GM12878 (cell line): ENCODE measurements at regions not wholly inside any gene's neighbourhood (a gene's known extent, or its start where the extent isn't known, plus 50 kb on each side); places are given as distances from the start of the nearest gene placed in this dataset.

ENCODE experiments used
- ATAC-seq: fragments of 200-7000 bp; cut with Tn5 transposase; 3 replicates; pipeline ENCODE4 v1.9.1; 2020; ENCODE audit warnings: mild to moderate bottlenecking, moderate library complexity
- BruUV-seq: library from RNA; stranded (reverse); fragments of 400-500 nt; replicated peaks from 2 replicates; lab custom pipeline; 2021; lab: Mats Ljungman, UMichigan
- CTCF ChIA-PET: fragments of 300-600 bp; sonication (Branson Sonifier 250); formaldehyde crosslinking; extraction: SDS; loops from one replicate; lab custom pipeline; 2021; ENCODE audit warnings: inconsistent platforms; lab: Yijun Ruan, JAX
- POLR2A ChIA-PET: fragments of 350-600 bp; formaldehyde crosslinking; extraction: SDS; loops from one replicate; lab custom pipeline; 2021; ENCODE audit warnings: inconsistent platforms; lab: Charles Lee
- RAD21 ChIA-PET: fragments of 300-600 bp; sonication (Branson Sonifier 250); formaldehyde crosslinking; loops from one replicate; lab custom pipeline; 2023; ENCODE audit warnings: antibody characterized with exemption; ENCODE audit not compliant: unreplicated experiment; lab: Charles Lee
- SMC1A ChIA-PET: fragments of 300-600 bp; sonication (Branson Sonifier 250); formaldehyde crosslinking; loops from one replicate; lab custom pipeline; 2023; ENCODE audit not compliant: unreplicated experiment, uncharacterized antibody; lab: Charles Lee
- DNase-seq: peaks from one replicate; pipeline ENCODE4 v3.0.0-alpha.2; 2011; ENCODE audit warnings: low read depth, low spot score
- FAIRE-seq: peaks from 3 replicates; lab custom pipeline; 2011; peaks lifted over from hg19 to GRCh38; lab: Jason Lieb, UNC
- H2AFZ ChIP-seq: 2 replicates; pipeline ENCODE4 v1.6.0; 2011; ENCODE audit warnings: low read depth, low read length, control low read depth; ENCODE audit not compliant: control insufficient read depth
- H3K27ac ChIP-seq: 2 replicates; pipeline ENCODE4 v1.5.1; 2011; ENCODE audit warnings: control low read depth; ENCODE audit not compliant: control insufficient read depth, insufficient read depth
- H3K27me3 ChIP-seq, 2 experiments: replicated peaks in 1 of 2; 2 replicates each; pipeline versions ENCODE4 v1.6.0 to v1.6.1; 2011; ENCODE audit warnings: low read length in 1 of 2; ENCODE audit not compliant: control insufficient read depth in 2 of 2, insufficient read depth in 2 of 2
- H3K36me3 ChIP-seq, 2 experiments: 2 replicates each; pipeline ENCODE4 v1.5.1; 2011; ENCODE audit warnings: low read length in 1 of 2; ENCODE audit not compliant: control insufficient read depth in 2 of 2, insufficient read depth in 2 of 2
- H3K4me1 ChIP-seq: 2 replicates; pipeline ENCODE4 v1.6.1; 2011; ENCODE audit warnings: mild to moderate bottlenecking, low read length, moderate library complexity, mixed read lengths; ENCODE audit not compliant: control insufficient read depth, insufficient read depth
- H3K4me2 ChIP-seq: 2 replicates; pipeline ENCODE4 v1.6.0; 2011; ENCODE audit warnings: control low read depth; ENCODE audit not compliant: control insufficient read depth, insufficient read depth
- H3K4me3 ChIP-seq: fragments of 200-600 bp; sonication (generic); 2 replicates; pipeline ENCODE4 v1.5.1; 2016
- H3K79me2 ChIP-seq: 2 replicates; pipeline ENCODE4 v1.6.0; 2011; ENCODE audit warnings: low read length; ENCODE audit not compliant: control insufficient read depth, insufficient read depth
- H3K9ac ChIP-seq: 2 replicates; pipeline ENCODE4 v1.8.0; 2011; ENCODE audit warnings: low read length, control low read depth, mixed read lengths; ENCODE audit not compliant: control insufficient read depth, insufficient read depth
- H3K9me3 ChIP-seq: replicated peaks from 3 replicates; pipeline ENCODE4 v1.5.1; 2011; ENCODE audit warnings: mild to moderate bottlenecking, low read length; ENCODE audit not compliant: control insufficient read depth, insufficient read depth
- H4K20me1 ChIP-seq: 2 replicates; pipeline ENCODE4 v1.6.0; 2011; ENCODE audit not compliant: control insufficient read depth, insufficient read depth
- CEBPB ChIP-seq, 2 experiments: fragments of 150-350 bp in 1 of 2; IDR thresholded peaks; 2 replicates each; pipeline ENCODE4 v1.6.1; 2012 to 2014; ENCODE audit warnings: low read depth in 2 of 2, low read length in 2 of 2, borderline replicate concordance in 1 of 2, inconsistent platforms in 1 of 2
- RCOR1 ChIP-seq: conservative IDR thresholded peaks from 2 replicates; pipeline ENCODE4 v1.6.1; 2012; ENCODE audit warnings: low read depth, low read length, improper control_type of control experiment
- TBL1XR1 ChIP-seq: IDR thresholded peaks from 2 replicates; pipeline ENCODE4 v1.6.1; 2012; ENCODE audit warnings: low read depth, low read length, improper control_type of control experiment
- in situ Hi-C: fragments of 300-500 bp; cut with MboI; formaldehyde crosslinking; loops from 9 replicates; pipeline ENCODE4 v1.14.3; 2018; ENCODE audit warnings: mixed read lengths
- intact Hi-C: fragments of 100-400 bp; cut with micrococcal nuclease; formaldehyde crosslinking; loops from one replicate; pipeline ENCODE4 v1.14.2; 2022; ENCODE audit not compliant: unreplicated experiment
- TF ChIP-seq, protein P1 (sequence below): fragments of 450-650 bp; formaldehyde crosslinking; IDR thresholded peaks from 2 replicates; pipeline ENCODE4 v1.5.0; 2022; ENCODE audit warnings: mild to moderate bottlenecking, missing genetic modification characterization
- TF ChIP-seq, protein P2 (sequence below), 3 experiments: IDR thresholded peaks in 2 of 3; conservative IDR thresholded peaks in 1 of 3; 2 replicates each; pipeline ENCODE4 v1.5.1; 2011; ENCODE audit warnings: low read depth in 3 of 3, low read length in 3 of 3, mild to moderate bottlenecking in 3 of 3, control low read depth in 2 of 3, moderate library complexity in 2 of 3, inconsistent platforms in 1 of 3, mixed read lengths in 1 of 3; ENCODE audit not compliant: control insufficient read depth in 2 of 3, insufficient read depth in 1 of 3; ENCODE audit errors: extremely low read depth in 1 of 3

- no TSS peak for BruUV-seq
- no peak overlapping the region for H3K4me3 ChIP-seq
- ChIA-PET SMC1A (no interaction called here), POLR2A (no interaction called here), CTCF (no interaction called here), RAD21 (interaction anchor here (0.6 kb wide), 1 partner anchor 108 kb away, joined by 4 read pairs; no protein-coding TSS in a partner anchor)
- no peaks in the 10 kb centered on the region for H3K4me1 ChIP-seq
- H3K9ac ChIP-seq = no peak overlapping the region
- no peaks in the 10 kb centered on the region for H3K36me3 ChIP-seq
- intact Hi-C loops = no loop called here
- no peak overlapping the region for H3K27ac ChIP-seq
- H4K20me1 ChIP-seq = no peaks in the 10 kb centered on the region
- no peak for FAIRE-seq
- H3K9me3 ChIP-seq = no peaks in the 10 kb centered on the region
- H3K79me2 ChIP-seq = no peaks in the 10 kb centered on the region
- TF ChIP-seq, protein P1, sequence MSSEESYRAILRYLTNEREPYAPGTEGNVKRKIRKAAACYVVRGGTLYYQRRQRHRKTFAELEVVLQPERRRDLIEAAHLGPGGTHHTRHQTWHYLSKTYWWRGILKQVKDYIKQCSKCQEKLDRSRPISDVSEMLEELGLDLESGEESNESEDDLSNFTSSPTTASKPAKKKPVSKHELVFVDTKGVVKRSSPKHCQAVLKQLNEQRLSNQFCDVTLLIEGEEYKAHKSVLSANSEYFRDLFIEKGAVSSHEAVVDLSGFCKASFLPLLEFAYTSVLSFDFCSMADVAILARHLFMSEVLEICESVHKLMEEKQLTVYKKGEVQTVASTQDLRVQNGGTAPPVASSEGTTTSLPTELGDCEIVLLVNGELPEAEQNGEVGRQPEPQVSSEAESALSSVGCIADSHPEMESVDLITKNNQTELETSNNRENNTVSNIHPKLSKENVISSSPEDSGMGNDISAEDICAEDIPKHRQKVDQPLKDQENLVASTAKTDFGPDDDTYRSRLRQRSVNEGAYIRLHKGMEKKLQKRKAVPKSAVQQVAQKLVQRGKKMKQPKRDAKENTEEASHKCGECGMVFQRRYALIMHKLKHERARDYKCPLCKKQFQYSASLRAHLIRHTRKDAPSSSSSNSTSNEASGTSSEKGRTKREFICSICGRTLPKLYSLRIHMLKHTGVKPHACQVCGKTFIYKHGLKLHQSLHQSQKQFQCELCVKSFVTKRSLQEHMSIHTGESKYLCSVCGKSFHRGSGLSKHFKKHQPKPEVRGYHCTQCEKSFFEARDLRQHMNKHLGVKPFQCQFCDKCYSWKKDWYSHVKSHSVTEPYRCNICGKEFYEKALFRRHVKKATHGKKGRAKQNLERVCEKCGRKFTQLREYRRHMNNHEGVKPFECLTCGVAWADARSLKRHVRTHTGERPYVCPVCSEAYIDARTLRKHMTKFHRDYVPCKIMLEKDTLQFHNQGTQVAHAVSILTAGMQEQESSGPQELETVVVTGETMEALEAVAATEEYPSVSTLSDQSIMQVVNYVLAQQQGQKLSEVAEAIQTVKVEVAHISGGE (CRISPR knock-in tag) = no peak
- TF ChIP-seq TBL1XR1 (no peak), CEBPB (IDR thresholded peaks at IDR 0.05; ENCODE audit: borderline replicate concordance in 1 of 2, low read depth in 2 of 2, low read length in 2 of 2) (no peak), RCOR1 (no peak)
- TF ChIP-seq, protein P2, sequence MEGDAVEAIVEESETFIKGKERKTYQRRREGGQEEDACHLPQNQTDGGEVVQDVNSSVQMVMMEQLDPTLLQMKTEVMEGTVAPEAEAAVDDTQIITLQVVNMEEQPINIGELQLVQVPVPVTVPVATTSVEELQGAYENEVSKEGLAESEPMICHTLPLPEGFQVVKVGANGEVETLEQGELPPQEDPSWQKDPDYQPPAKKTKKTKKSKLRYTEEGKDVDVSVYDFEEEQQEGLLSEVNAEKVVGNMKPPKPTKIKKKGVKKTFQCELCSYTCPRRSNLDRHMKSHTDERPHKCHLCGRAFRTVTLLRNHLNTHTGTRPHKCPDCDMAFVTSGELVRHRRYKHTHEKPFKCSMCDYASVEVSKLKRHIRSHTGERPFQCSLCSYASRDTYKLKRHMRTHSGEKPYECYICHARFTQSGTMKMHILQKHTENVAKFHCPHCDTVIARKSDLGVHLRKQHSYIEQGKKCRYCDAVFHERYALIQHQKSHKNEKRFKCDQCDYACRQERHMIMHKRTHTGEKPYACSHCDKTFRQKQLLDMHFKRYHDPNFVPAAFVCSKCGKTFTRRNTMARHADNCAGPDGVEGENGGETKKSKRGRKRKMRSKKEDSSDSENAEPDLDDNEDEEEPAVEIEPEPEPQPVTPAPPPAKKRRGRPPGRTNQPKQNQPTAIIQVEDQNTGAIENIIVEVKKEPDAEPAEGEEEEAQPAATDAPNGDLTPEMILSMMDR (IDR thresholded peaks at IDR 0.05 in 2 of 3, conservative IDR thresholded peaks at IDR 0.05 in 1 of 3; ENCODE audit: control insufficient read depth in 2 of 3, extremely low read depth in 1 of 3, insufficient read depth in 1 of 3, low read depth in 3 of 3, low read length in 3 of 3) = no peak
- ATAC-seq = no peak
- no peak overlapping the region for H3K4me2 ChIP-seq
- in situ Hi-C loops = no loop called here
- DNase-seq = no peak
- H2AFZ ChIP-seq = no peak overlapping the region
- H3K27me3 ChIP-seq = no peaks in the 10 kb centered on the region; a peak in 2 of 4 replicates
These were observed 55.9 kb upstream of the SLIT3 start for GRCh38 chr5:169356811-169357210.
